KMS-11 (cell line): ENCODE measurements at regions not wholly inside any gene's neighbourhood (a gene's known extent, or its start where the extent isn't known, plus 50 kb on each side); places are given as distances from the start of the nearest gene placed in this dataset.

Experiments used
- H2AFZ ChIP-seq: fragments of 200-600 bp; sonication (generic); 2 replicates; pipeline ENCODE4 v1.6.1; 2016; ENCODE audit warnings: antibody characterized with exemption, mixed run types, low read depth
- H3K27ac ChIP-seq: fragments of 200-600 bp; sonication (generic); 2 replicates; pipeline ENCODE4 v1.6.1; 2016; ENCODE audit warnings: mild to moderate bottlenecking, mixed run types
- H3K27me3 ChIP-seq: fragments of 200-600 bp; sonication (generic); 2 replicates; pipeline ENCODE4 v1.6.1; 2017; ENCODE audit warnings: mild to moderate bottlenecking, low read depth, mixed run types, moderate library complexity; ENCODE audit not compliant: insufficient read depth
- H3K36me3 ChIP-seq: fragments of 200-600 bp; sonication (generic); 2 replicates; pipeline ENCODE4 v1.6.1; 2017; ENCODE audit warnings: mild to moderate bottlenecking, mixed run types; ENCODE audit not compliant: insufficient read depth
- H3K4me1 ChIP-seq: fragments of 200-600 bp; sonication (generic); 2 replicates; pipeline ENCODE4 v1.6.1; 2016; ENCODE audit warnings: mild to moderate bottlenecking, low read depth, mixed run types; ENCODE audit not compliant: poor library complexity, severe bottlenecking
- H3K4me2 ChIP-seq: fragments of 200-600 bp; sonication (generic); 2 replicates; pipeline ENCODE4 v1.7.0; 2016; ENCODE audit warnings: mild to moderate bottlenecking, mixed run types
- H3K4me3 ChIP-seq: fragments of 200-600 bp; sonication (generic); IDR thresholded peaks from 2 replicates; pipeline ENCODE4 v1.6.1; 2017; ENCODE audit warnings: low read depth, low read length, mixed read lengths; ENCODE audit not compliant: insufficient read depth
- H3K79me2 ChIP-seq: fragments of 200-600 bp; sonication (generic); 2 replicates; pipeline ENCODE4 v1.6.1; 2016; ENCODE audit warnings: low read depth, mixed run types; ENCODE audit not compliant: insufficient read depth
- H3K9ac ChIP-seq: fragments of 200-600 bp; sonication (generic); 2 replicates; pipeline ENCODE4 v1.6.1; 2016; ENCODE audit warnings: mild to moderate bottlenecking, mixed run types
- H4K20me1 ChIP-seq: fragments of 200-600 bp; sonication (generic); 2 replicates; pipeline ENCODE4 v1.6.1; 2016; ENCODE audit warnings: mild to moderate bottlenecking, mixed run types; ENCODE audit not compliant: insufficient read depth
- CTCF ChIP-seq: fragments of 200-600 bp; sonication (generic); conservative IDR thresholded peaks from 2 replicates; pipeline ENCODE4 v1.6.1; 2017; ENCODE audit warnings: low read depth, mild to moderate bottlenecking, antibody characterized with exemption, low read length, moderate library complexity, mixed read lengths

GRCh38 chr6:137697267-137697938, 169.7 kb upstream of the TNFAIP3 start:
- peak; percentile 33 for TF ChIP-seq CTCF
- H3K79me2 ChIP-seq: no peaks in the 10 kb centered on the region
- peaks cover 9% of the 10 kb centered on the region for H3K4me1 ChIP-seq
- no peaks in the 10 kb centered on the region for H3K27me3 ChIP-seq
- H3K36me3 ChIP-seq: no peaks in the 10 kb centered on the region
- no peak overlapping the region for H3K9ac ChIP-seq
- no peak overlapping the region for H2AFZ ChIP-seq
- no peak overlapping the region for H3K4me3 ChIP-seq
- H3K27ac ChIP-seq: no peak overlapping the region
- no peaks in the 10 kb centered on the region for H4K20me1 ChIP-seq
- H3K4me2 ChIP-seq: no peak overlapping the region

- H4K20me1 ChIP-seq: no peaks in the 10 kb centered on the region
- no peak for TF ChIP-seq CTCF
- H3K9ac ChIP-seq: no peak overlapping the region
- H3K4me3 ChIP-seq: no peak overlapping the region
- H3K4me2 ChIP-seq: no peak overlapping the region
- H2AFZ ChIP-seq: no peak overlapping the region
- no peaks in the 10 kb centered on the region for H3K36me3 ChIP-seq
- peaks cover 9% of the 10 kb centered on the region for H3K4me1 ChIP-seq
- H3K27me3 ChIP-seq: no peaks in the 10 kb centered on the region
- no peaks in the 10 kb centered on the region for H3K79me2 ChIP-seq
- no peak overlapping the region for H3K27ac ChIP-seq
Observed at GRCh38 chr6:137698636-137699030, 168.4 kb upstream of the TNFAIP3 start.

DNA sequence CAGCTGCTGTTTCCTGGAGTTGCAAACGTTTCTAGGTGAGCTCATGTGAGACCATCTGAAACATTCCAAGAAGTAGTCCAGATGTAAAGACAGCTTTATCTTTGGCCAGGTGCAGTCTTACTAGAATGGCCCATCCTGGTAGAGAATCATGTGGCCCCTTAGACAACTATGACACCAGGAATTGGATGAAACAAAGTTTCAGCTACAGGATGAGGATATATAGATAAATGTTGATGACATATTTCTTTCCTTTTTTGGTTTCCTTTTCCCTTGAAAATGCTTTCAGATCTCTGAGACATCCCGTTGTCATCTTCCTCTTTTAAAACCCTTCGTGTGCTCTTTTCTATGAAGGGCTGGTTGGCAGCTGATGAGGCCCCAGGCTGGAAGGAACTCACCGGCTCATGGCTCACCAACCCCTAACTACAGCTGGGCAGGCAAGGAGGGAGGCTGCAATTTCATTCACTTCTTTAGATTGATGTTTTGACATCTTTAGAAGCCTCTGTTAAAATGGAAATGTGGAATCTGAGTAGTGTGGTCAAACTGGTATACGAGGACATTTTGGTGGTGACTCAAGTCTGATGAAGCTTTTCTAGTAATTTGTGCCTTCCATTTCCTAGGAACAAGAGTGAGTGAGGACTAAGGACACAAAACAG, 167.9 kb upstream of the TNFAIP3 start:
- Histone ChIP-seq H3K79me2 (no peaks in the 10 kb centered on the region), H3K4me2 (no peak overlapping the region; the same call in 1 of the 2 replicates)

GRCh38 chr6:137700161-137700560, 166.9 kb upstream of the TNFAIP3 start:
- H3K27me3 ChIP-seq: no peaks in the 10 kb centered on the region
- no peaks in the 10 kb centered on the region for H3K79me2 ChIP-seq
- H3K4me1 ChIP-seq: peaks cover 18% of the 10 kb centered on the region
- no peak overlapping the region for H2AFZ ChIP-seq
- H3K27ac ChIP-seq: no peak overlapping the region
- no peak overlapping the region for H3K9ac ChIP-seq
- H3K4me2 ChIP-seq: no peak overlapping the region
- H4K20me1 ChIP-seq: no peaks in the 10 kb centered on the region
- TF ChIP-seq CTCF: no peak
- H3K36me3 ChIP-seq: no peaks in the 10 kb centered on the region
- no peak overlapping the region for H3K4me3 ChIP-seq

More for the DNA sequence above, 167.9 kb upstream of the TNFAIP3 start:
- no peak overlapping the region for H3K9ac ChIP-seq
- H3K27ac ChIP-seq: no peak overlapping the region
- H4K20me1 ChIP-seq: no peaks in the 10 kb centered on the region
- H2AFZ ChIP-seq: no peak overlapping the region
- H3K4me1 ChIP-seq: peaks cover 9% of the 10 kb centered on the region
- H3K27me3 ChIP-seq: no peaks in the 10 kb centered on the region
- no peak overlapping the region for H3K4me3 ChIP-seq
- no peak for TF ChIP-seq CTCF
- H3K36me3 ChIP-seq: no peaks in the 10 kb centered on the region
